Astrocyte (in vitro differentiated cells and primary cell): ENCODE measurements at regions not wholly inside any gene's neighbourhood (a gene's known extent, or its start where the extent isn't known, plus 50 kb on each side); places are given as distances from the start of the nearest gene placed in this dataset.

Experiments used
- DNase-seq: peaks from one replicate; pipeline ENCODE4 v3.0.0-alpha.2; 2010; ENCODE audit warnings: low read depth
- FAIRE-seq: peaks from 2 replicates; lab custom pipeline; 2011; peaks lifted over from hg19 to GRCh38; lab: Jason Lieb, UNC
- H2AFZ ChIP-seq: 2 replicates; pipeline ENCODE4 v1.6.0; 2012; ENCODE audit warnings: low read depth, low read length, inconsistent platforms
- H3K27ac ChIP-seq: 2 replicates; pipeline ENCODE4 v1.5.1; 2011; ENCODE audit warnings: low read depth, low read length, inconsistent platforms
- H3K27me3 ChIP-seq: 2 replicates; pipeline ENCODE4 v1.6.0; 2011; ENCODE audit warnings: low read length, inconsistent platforms; ENCODE audit not compliant: insufficient read depth
- H3K36me3 ChIP-seq: 2 replicates; pipeline ENCODE4 v1.5.1; 2011; ENCODE audit warnings: low read length, inconsistent platforms; ENCODE audit not compliant: insufficient read depth
- H3K4me1 ChIP-seq: 2 replicates; pipeline ENCODE4 v1.5.1; 2011; ENCODE audit warnings: low read length, inconsistent platforms; ENCODE audit not compliant: insufficient read depth
- H3K4me2 ChIP-seq: 2 replicates; pipeline ENCODE4 v1.6.0; 2012; ENCODE audit warnings: low read length, inconsistent platforms
- H3K4me3 ChIP-seq: 2 replicates; pipeline ENCODE4 v1.5.1; 2011; ENCODE audit warnings: low read depth, mild to moderate bottlenecking, low read length, inconsistent platforms; ENCODE audit not compliant: insufficient read depth
- H3K79me2 ChIP-seq: 2 replicates; pipeline ENCODE4 v1.6.0; 2012; ENCODE audit warnings: mild to moderate bottlenecking, low read length, inconsistent platforms; ENCODE audit not compliant: insufficient read depth
- H3K9ac ChIP-seq: 2 replicates; pipeline ENCODE4 v1.6.0; 2012; ENCODE audit warnings: mild to moderate bottlenecking, low read length, inconsistent platforms
- H3K9me3 ChIP-seq: 2 replicates; pipeline ENCODE4 v1.5.1; 2012; ENCODE audit warnings: low read depth, mild to moderate bottlenecking, low read length, inconsistent platforms; ENCODE audit not compliant: insufficient read depth
- H4K20me1 ChIP-seq: 2 replicates; pipeline ENCODE4 v1.6.0; 2012; ENCODE audit warnings: low read length, inconsistent platforms; ENCODE audit not compliant: insufficient read depth
- H3K27ac Mint-ChIP-seq: one replicate; pipeline ENCODE4 v1.8.0; 2021; ENCODE audit warnings: mild to moderate bottlenecking, mixed read lengths; ENCODE audit not compliant: unreplicated experiment
- H3K27me3 Mint-ChIP-seq: one replicate; pipeline ENCODE4 v1.8.0; 2021; ENCODE audit warnings: low read depth, mixed read lengths; ENCODE audit not compliant: unreplicated experiment
- H3K36me3 Mint-ChIP-seq: one replicate; pipeline ENCODE4 v1.8.0; 2021; ENCODE audit warnings: low read depth, mixed read lengths; ENCODE audit not compliant: unreplicated experiment
- H3K4me1 Mint-ChIP-seq: one replicate; pipeline ENCODE4 v1.8.0; 2021; ENCODE audit warnings: low read depth, mixed read lengths; ENCODE audit not compliant: unreplicated experiment
- H3K4me3 Mint-ChIP-seq: one replicate; pipeline ENCODE4 v1.8.0; 2021; ENCODE audit warnings: mild to moderate bottlenecking, moderate library complexity, mixed read lengths; ENCODE audit not compliant: unreplicated experiment
- H3K9me3 Mint-ChIP-seq: one replicate; pipeline ENCODE4 v1.8.0; 2021; ENCODE audit warnings: mild to moderate bottlenecking, mixed read lengths; ENCODE audit not compliant: unreplicated experiment
- CTCF ChIP-seq: IDR thresholded peaks from 2 replicates; pipeline ENCODE4 v1.5.1; 2011; ENCODE audit warnings: low read depth, mild to moderate bottlenecking, inconsistent platforms, low read length, moderate library complexity; ENCODE audit not compliant: insufficient read depth
- EZH2 ChIP-seq: IDR thresholded peaks from 2 replicates; pipeline ENCODE4 v1.6.1; 2012; ENCODE audit warnings: mild to moderate bottlenecking, low read length, inconsistent platforms; ENCODE audit not compliant: insufficient read depth

- H3K4me3 ChIP-seq: no peak overlapping the region
- no peak overlapping the region for H3K27ac Mint-ChIP-seq
- H3K27me3 Mint-ChIP-seq: no peaks in the 10 kb centered on the region
- DNase-seq (no peak), FAIRE-seq (no peak)
- no peaks in the 10 kb centered on the region for H3K27me3 ChIP-seq
- TF ChIP-seq EZH2 (no peak), CTCF (no peak)
- H3K4me1 Mint-ChIP-seq: no peaks in the 10 kb centered on the region
- H3K36me3 Mint-ChIP-seq: no peaks in the 10 kb centered on the region
- H4K20me1 ChIP-seq: no peaks in the 10 kb centered on the region
- H2AFZ ChIP-seq: no peak overlapping the region
- H3K36me3 ChIP-seq: no peaks in the 10 kb centered on the region
- no peak overlapping the region for H3K27ac ChIP-seq
- H3K4me1 ChIP-seq: no peaks in the 10 kb centered on the region
- H3K4me3 Mint-ChIP-seq: no peak overlapping the region
- peaks cover 7% of the 10 kb centered on the region for H3K9me3 ChIP-seq
- H3K79me2 ChIP-seq: no peaks in the 10 kb centered on the region
- H3K9ac ChIP-seq: no peak overlapping the region
- H3K9me3 Mint-ChIP-seq: peaks cover 6% of the 10 kb centered on the region
- H3K4me2 ChIP-seq: no peak overlapping the region
Observed at GRCh38 chr6:24031496-24031895, 94.5 kb upstream of the NRSN1 start.

- no peak for DNase-seq
- H3K9me3 Mint-ChIP-seq: peaks cover 6% of the 10 kb centered on the region
- Histone ChIP-seq H3K9ac (no peak overlapping the region), H3K4me3 (no peak overlapping the region), H4K20me1 (no peaks in the 10 kb centered on the region), H3K27ac (no peak overlapping the region), H3K36me3 (no peaks in the 10 kb centered on the region), H3K27me3 (no peaks in the 10 kb centered on the region), H3K4me2 (no peak overlapping the region), H2AFZ (no peak overlapping the region), H3K4me1 (no peaks in the 10 kb centered on the region), H3K9me3 (peaks cover 3% of the 10 kb centered on the region), H3K79me2 (no peaks in the 10 kb centered on the region)
- no peaks in the 10 kb centered on the region for H3K4me1 Mint-ChIP-seq
- no peak for TF ChIP-seq CTCF
- no peak for TF ChIP-seq EZH2
- no peak for FAIRE-seq
- no peaks in the 10 kb centered on the region for H3K27me3 Mint-ChIP-seq
- no peak overlapping the region for H3K27ac Mint-ChIP-seq
- no peak overlapping the region for H3K4me3 Mint-ChIP-seq
- H3K36me3 Mint-ChIP-seq: no peaks in the 10 kb centered on the region
Observed at GRCh38 chr6:24032896-24033688, 92.9 kb upstream of the NRSN1 start.

GRCh38 chr6:24043848-24044247 lies 82.2 kb upstream of the NRSN1 start:
- H3K9me3 ChIP-seq: no peaks in the 10 kb centered on the region
- TF ChIP-seq CTCF (no peak), EZH2 (no peak)
- no peak overlapping the region for H3K4me3 Mint-ChIP-seq
- peaks cover 5% of the 10 kb centered on the region for H3K9me3 Mint-ChIP-seq
- no peaks in the 10 kb centered on the region for H3K79me2 ChIP-seq
- H3K4me2 ChIP-seq: no peak overlapping the region
- H3K4me3 ChIP-seq: no peak overlapping the region
- H3K27ac ChIP-seq: no peak overlapping the region
- no peaks in the 10 kb centered on the region for H4K20me1 ChIP-seq
- no peaks in the 10 kb centered on the region for H3K36me3 Mint-ChIP-seq
- H3K4me1 ChIP-seq: no peaks in the 10 kb centered on the region
- H3K9ac ChIP-seq: no peak overlapping the region
- no peaks in the 10 kb centered on the region for H3K4me1 Mint-ChIP-seq
- H3K27ac Mint-ChIP-seq: no peak overlapping the region
- no peaks in the 10 kb centered on the region for H3K27me3 ChIP-seq
- DNase-seq: no peak
- H3K27me3 Mint-ChIP-seq: peaks cover 2% of the 10 kb centered on the region
- H3K36me3 ChIP-seq: no peaks in the 10 kb centered on the region
- H2AFZ ChIP-seq: no peak overlapping the region
- no peak for FAIRE-seq
